Neuronal stem cell (in vitro differentiated cells): ENCODE measurements at regions not wholly inside any gene's neighbourhood (a gene's known extent, or its start where the extent isn't known, plus 50 kb on each side); places are given as distances from the start of the nearest gene placed in this dataset.

ENCODE experiments used
- DNase-seq: peaks from one replicate; pipeline ENCODE4 v3.0.0-alpha.2; 2013; ENCODE audit warnings: low spot score
- H2AFZ ChIP-seq: one replicate; pipeline ENCODE4 v1.6.1; 2013; ENCODE audit warnings: mild to moderate bottlenecking, low read length, inconsistent platforms
- H2AK5ac ChIP-seq: 2 replicates; pipeline ENCODE4 v1.6.1; 2013; ENCODE audit warnings: low read depth, mild to moderate bottlenecking, inconsistent platforms, low read length, moderate library complexity, mixed read lengths
- H2BK120ac ChIP-seq: 2 replicates; pipeline ENCODE4 v1.6.1; 2013; ENCODE audit warnings: low read depth, mild to moderate bottlenecking, inconsistent platforms, low read length, moderate library complexity, mixed read lengths
- H2BK12ac ChIP-seq: one replicate; pipeline ENCODE4 v1.6.1; 2013; ENCODE audit warnings: low read length, inconsistent platforms
- H2BK15ac ChIP-seq: 2 replicates; pipeline ENCODE4 v1.6.1; 2013; ENCODE audit warnings: mild to moderate bottlenecking, low read length, inconsistent platforms, mixed read lengths
- H2BK5ac ChIP-seq: one replicate; pipeline ENCODE4 v1.6.1; 2013; ENCODE audit warnings: inconsistent platforms, mild to moderate bottlenecking, low read length, moderate library complexity
- H3K14ac ChIP-seq: one replicate; pipeline ENCODE4 v1.6.1; 2013; ENCODE audit warnings: low read length, inconsistent platforms
- H3K18ac ChIP-seq: 2 replicates; pipeline ENCODE4 v1.6.1; 2013; ENCODE audit warnings: low read length, inconsistent platforms
- H3K23ac ChIP-seq: 2 replicates; pipeline ENCODE4 v1.6.1; 2013; ENCODE audit warnings: low read depth, mild to moderate bottlenecking, mixed read lengths, low read length, inconsistent platforms; ENCODE audit not compliant: poor library complexity
- H3K27ac ChIP-seq: replicated peaks from 3 replicates; pipeline ENCODE4 v1.5.1; 2013; ENCODE audit warnings: low read length, inconsistent platforms
- H3K27me3 ChIP-seq, 3 experiments: 2 replicates each; pipeline ENCODE4 v1.6.1; 2013; ENCODE audit warnings: low read length in 3 of 3, mild to moderate bottlenecking in 2 of 3, inconsistent platforms in 1 of 3, low read depth in 1 of 3, mixed read lengths in 1 of 3, moderate library complexity in 1 of 3; ENCODE audit not compliant: control insufficient read depth in 3 of 3, insufficient read depth in 3 of 3
- H3K36me3 ChIP-seq, 2 donors: replicated peaks in 1 of 2; 2 replicates each; pipeline ENCODE4 v1.6.1; 2013; ENCODE audit warnings: low read length in 2 of 2; ENCODE audit not compliant: control insufficient read depth in 2 of 2, insufficient read depth in 2 of 2
- H3K4ac ChIP-seq: 2 replicates; pipeline ENCODE4 v1.6.1; 2013; ENCODE audit warnings: inconsistent platforms, mild to moderate bottlenecking, low read length, moderate library complexity
- H3K4me1 ChIP-seq, 2 donors: 1 replicate in 1 of 2; 2 replicates in 1 of 2; pipeline ENCODE4 v1.6.1; 2013; ENCODE audit warnings: low read length in 2 of 2, low read depth in 1 of 2; ENCODE audit not compliant: control insufficient read depth in 2 of 2, insufficient read depth in 1 of 2
- H3K4me2 ChIP-seq: one replicate; pipeline ENCODE4 v1.6.1; 2013; ENCODE audit warnings: mild to moderate bottlenecking, low read length, inconsistent platforms; ENCODE audit not compliant: insufficient read depth, poor library complexity, severe bottlenecking
- H3K4me3 ChIP-seq, 2 donors: 2 replicates each; pipeline ENCODE4 v1.5.1; 2013; ENCODE audit warnings: low read length in 2 of 2, mild to moderate bottlenecking in 2 of 2, inconsistent platforms in 1 of 2, moderate library complexity in 1 of 2
- H3K79me1 ChIP-seq: one replicate; pipeline ENCODE4 v1.6.1; 2013; ENCODE audit warnings: low read depth, mild to moderate bottlenecking, inconsistent platforms, low read length, moderate library complexity
- H3K9ac ChIP-seq: one replicate; pipeline ENCODE4 v1.6.1; 2013; ENCODE audit warnings: mild to moderate bottlenecking, low read depth, low read length, inconsistent platforms; ENCODE audit not compliant: poor library complexity
- H3K9me3 ChIP-seq, 2 donors: replicated peaks in 1 of 2; 2 replicates each; pipeline versions ENCODE3 to v1.6.1; 2013; ENCODE audit warnings: low read length in 2 of 2, mild to moderate bottlenecking in 2 of 2, inconsistent platforms in 1 of 2, low read depth in 1 of 2, mixed read lengths in 1 of 2, moderate library complexity in 1 of 2; ENCODE audit not compliant: control insufficient read depth in 2 of 2, insufficient read depth in 1 of 2
- H4K8ac ChIP-seq: one replicate; pipeline ENCODE4 v1.6.1; 2013; ENCODE audit warnings: low read depth, mild to moderate bottlenecking, inconsistent platforms, low read length, moderate library complexity
- H4K91ac ChIP-seq: one replicate; pipeline ENCODE4 v1.6.1; 2013; ENCODE audit warnings: low read length, low read depth, mild to moderate bottlenecking, inconsistent platforms; ENCODE audit not compliant: poor library complexity
- WGBS, 2 donors: extraction: QIAGEN DNeasy Blood & Tissue Kit; methylation state at CpG; one replicate each; pipeline ENCODE4 v1.1.7; 2013; ENCODE audit warnings: missing lambda C conversion rate in 2 of 2, mixed read lengths in 1 of 2; ENCODE audit not compliant: insufficient read length in 2 of 2, insufficient replicate concordance in 1 of 2; ENCODE audit errors: extremely low coverage in 2 of 2; 5-methylcytosine and 5-hydroxymethylcytosine counted together

DNA sequence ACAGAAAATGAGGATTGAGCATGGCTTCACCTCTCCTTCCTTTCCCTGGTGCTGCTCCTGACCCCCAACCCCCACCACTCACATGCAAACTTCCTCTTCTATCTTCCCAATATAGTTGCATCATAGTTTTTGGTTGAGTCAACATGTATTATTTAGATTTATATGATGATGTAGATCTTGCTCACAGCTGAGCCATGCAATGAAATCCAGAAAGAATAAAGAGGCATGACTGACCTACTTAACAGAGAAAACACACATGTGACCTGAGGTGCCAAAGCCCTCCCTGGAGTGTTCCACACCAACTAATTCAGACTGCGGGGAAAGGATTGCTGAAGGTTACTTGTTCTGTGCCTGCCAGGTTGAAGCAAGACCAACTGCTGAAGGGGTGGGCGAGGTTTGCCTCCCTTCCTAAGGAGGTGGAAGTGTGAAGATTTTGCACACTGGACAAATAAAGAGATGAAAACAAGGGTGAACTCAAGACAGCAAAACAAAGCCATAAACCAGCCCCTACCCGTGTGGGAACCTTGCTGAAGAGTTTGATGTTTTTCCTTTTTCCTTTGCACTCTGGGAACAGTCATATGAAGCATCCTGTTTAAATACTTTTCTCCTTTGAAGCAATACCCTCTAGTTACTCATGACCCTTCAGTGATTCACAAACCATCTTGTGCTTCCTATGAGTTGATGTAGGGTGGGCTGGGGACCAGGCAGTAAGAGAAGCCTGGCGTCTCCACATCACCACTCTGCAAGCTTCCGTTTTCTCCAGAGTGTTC lies 155.2 kb upstream of the UBE2E1 start:
- H2BK120ac ChIP-seq, result no peak overlapping the region
- no peak overlapping the region for H3K27ac ChIP-seq
- no peak overlapping the region for H3K9ac ChIP-seq
- H3K79me1 ChIP-seq, result no peaks in the 10 kb centered on the region
- H3K4me1 ChIP-seq, result peaks cover 0 to 17% of the 10 kb centered on the region in 2 donors
- H2BK5ac ChIP-seq, result no peak overlapping the region
- no CpG with 5 or more reads among the region's 5 CpGs for WGBS, 2 donors
- H3K4me2 ChIP-seq, result no peak overlapping the region
- peak overlapping the region; percentile 55 for H3K18ac ChIP-seq
- H2BK15ac ChIP-seq, result peak overlapping the region; percentile 50
- no peak overlapping the region for H3K14ac ChIP-seq
- no peak overlapping the region for H3K4ac ChIP-seq
- no peak overlapping the region for H4K91ac ChIP-seq
- H3K27me3 ChIP-seq, result no peaks in the 10 kb centered on the region
- no peak overlapping the region for H3K23ac ChIP-seq
- H3K9me3 ChIP-seq, result no peaks in the 10 kb centered on the region
- no peaks in the 10 kb centered on the region for H3K36me3 ChIP-seq
- H2AFZ ChIP-seq, result no peak overlapping the region
- peak overlapping the region; percentile 43 for H2AK5ac ChIP-seq
- no peak overlapping the region for H2BK12ac ChIP-seq
- no peak overlapping the region for H3K4me3 ChIP-seq
- no peak overlapping the region for H4K8ac ChIP-seq
- DNase-seq, result no peak

- Histone ChIP-seq H2AFZ (no peak overlapping the region), H3K4me2 (no peak overlapping the region), H3K9me3 (peaks cover 6 to 7% of the 10 kb centered on the region in 2 donors), H3K9ac (no peak overlapping the region), H2BK12ac (no peak overlapping the region), H3K23ac (no peak overlapping the region), H2BK5ac (no peak overlapping the region), H3K14ac (no peak overlapping the region), H3K27me3 (no peaks in the 10 kb centered on the region), H3K79me1 (no peaks in the 10 kb centered on the region), H3K27ac (no peak overlapping the region), H3K4me3 (no peak overlapping the region), H4K8ac (no peak overlapping the region), H4K91ac (no peak overlapping the region), H2BK15ac (no peak overlapping the region), H3K4ac (no peak overlapping the region), H3K36me3 (no peaks in the 10 kb centered on the region), H2AK5ac (no peak overlapping the region), H3K18ac (no peak overlapping the region), H2BK120ac (no peak overlapping the region), H3K4me1 (peaks cover 0 to 7% of the 10 kb centered on the region in 2 donors)
- DNase-seq, result no peak
- WGBS, 2 donors, result no CpG with 5 or more reads among the region's 9 CpGs
Measured at GRCh38 chr3:23653647-23654525, 151.9 kb upstream of the UBE2E1 start.

- no peak overlapping the region for H3K18ac ChIP-seq
- no peak overlapping the region for H3K9ac ChIP-seq
- H3K23ac ChIP-seq, result no peak overlapping the region
- no peaks in the 10 kb centered on the region for H3K27me3 ChIP-seq
- WGBS, 2 donors, result no CpG with 5 or more reads among the region's 3 CpGs
- H2BK15ac ChIP-seq, result no peak overlapping the region
- no peak overlapping the region for H3K4ac ChIP-seq
- H3K4me1 ChIP-seq, result peaks cover 0 to 9% of the 10 kb centered on the region in 2 donors
- H2BK12ac ChIP-seq, result no peak overlapping the region
- DNase-seq, result no peak
- peaks cover 6 to 7% of the 10 kb centered on the region in 2 donors for H3K9me3 ChIP-seq
- H3K79me1 ChIP-seq, result no peaks in the 10 kb centered on the region
- no peak overlapping the region for H4K8ac ChIP-seq
- H2AK5ac ChIP-seq, result no peak overlapping the region
- no peak overlapping the region for H2AFZ ChIP-seq
- no peak overlapping the region for H3K4me3 ChIP-seq
- H4K91ac ChIP-seq, result no peak overlapping the region
- no peak overlapping the region for H3K4me2 ChIP-seq
- no peaks in the 10 kb centered on the region for H3K36me3 ChIP-seq
- H3K14ac ChIP-seq, result no peak overlapping the region
- no peak overlapping the region for H2BK5ac ChIP-seq
- H2BK120ac ChIP-seq, result no peak overlapping the region
- no peak overlapping the region for H3K27ac ChIP-seq
Measured at GRCh38 chr3:23654571-23654970, 151.2 kb upstream of the UBE2E1 start.

GRCh38 chr3:23655749-23656148 lies 150.0 kb upstream of the UBE2E1 start:
- Histone ChIP-seq H4K91ac (no peak overlapping the region), H3K9ac (no peak overlapping the region), H3K27ac (no peak overlapping the region), H2BK12ac (no peak overlapping the region), H4K8ac (no peak overlapping the region), H2AK5ac (no peak overlapping the region), H3K23ac (no peak overlapping the region), H3K4me3 (no peak overlapping the region), H2BK120ac (no peak overlapping the region), H3K4ac (no peak overlapping the region), H3K27me3 (no peaks in the 10 kb centered on the region), H2BK15ac (no peak overlapping the region), H2BK5ac (no peak overlapping the region), H3K14ac (no peak overlapping the region), H3K36me3 (no peaks in the 10 kb centered on the region), H3K4me1 (peaks cover 0 to 7% of the 10 kb centered on the region in 2 donors), H3K79me1 (no peaks in the 10 kb centered on the region), H3K18ac (no peak overlapping the region), H2AFZ (no peak overlapping the region), H3K4me2 (no peak overlapping the region), H3K9me3 (peaks cover 6 to 7% of the 10 kb centered on the region in 2 donors)
- no peak for DNase-seq
- WGBS, 2 donors, result no CpG with 5 or more reads among the region's 3 CpGs
